GM10248 (cell line): ENCODE measurements at regions not wholly inside any gene's neighbourhood (a gene's known extent, or its start where the extent isn't known, plus 50 kb on each side); places are given as distances from the start of the nearest gene placed in this dataset.

Experiments
- CTCF ChIA-PET: fragments of 300-600 bp; sonication (Branson Sonifier 250); formaldehyde crosslinking; extraction: SDS; loops from one replicate; lab custom pipeline; 2021; ENCODE audit warnings: antibody characterized with exemption; lab: Yijun Ruan, JAX
- POLR2A ChIA-PET: fragments of 350-650 bp; sonication (Branson Sonifier 250); formaldehyde crosslinking; extraction: SDS; loops from one replicate; lab custom pipeline; 2020; ENCODE audit warnings: antibody characterized with exemption; lab: Yijun Ruan, JAX
- DNase-seq: peaks from one replicate; pipeline ENCODE4 v3.0.0; 2012; ENCODE audit errors: extremely low spot score
- TF ChIP-seq, protein P1 (sequence below): IDR thresholded peaks from 2 replicates; pipeline ENCODE4 v1.5.1; 2012; ENCODE audit warnings: mild to moderate bottlenecking, low read depth; ENCODE audit errors: extremely low read depth, missing control alignments, control extremely low read depth

DNA sequence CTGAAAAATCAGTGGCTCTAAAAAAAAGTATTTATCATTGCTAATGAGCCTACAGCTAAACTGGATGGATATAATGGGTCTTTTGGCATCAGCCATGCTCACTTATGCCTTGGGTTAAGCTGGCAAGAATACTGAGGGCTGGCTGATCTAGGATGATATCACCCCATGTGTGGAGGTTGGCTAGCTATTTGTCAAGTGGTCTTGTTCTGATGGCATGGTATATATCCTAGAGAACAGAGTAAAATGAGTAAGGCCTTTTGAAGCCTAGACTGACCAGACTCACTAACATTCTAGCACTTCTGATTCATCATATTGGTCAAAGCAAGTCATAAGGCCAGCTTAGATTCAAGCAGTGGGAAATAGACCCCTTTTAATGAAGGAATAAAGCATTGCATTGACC, 383.0 kb downstream of the SLITRK1 start:
- TF ChIP-seq, protein P1, sequence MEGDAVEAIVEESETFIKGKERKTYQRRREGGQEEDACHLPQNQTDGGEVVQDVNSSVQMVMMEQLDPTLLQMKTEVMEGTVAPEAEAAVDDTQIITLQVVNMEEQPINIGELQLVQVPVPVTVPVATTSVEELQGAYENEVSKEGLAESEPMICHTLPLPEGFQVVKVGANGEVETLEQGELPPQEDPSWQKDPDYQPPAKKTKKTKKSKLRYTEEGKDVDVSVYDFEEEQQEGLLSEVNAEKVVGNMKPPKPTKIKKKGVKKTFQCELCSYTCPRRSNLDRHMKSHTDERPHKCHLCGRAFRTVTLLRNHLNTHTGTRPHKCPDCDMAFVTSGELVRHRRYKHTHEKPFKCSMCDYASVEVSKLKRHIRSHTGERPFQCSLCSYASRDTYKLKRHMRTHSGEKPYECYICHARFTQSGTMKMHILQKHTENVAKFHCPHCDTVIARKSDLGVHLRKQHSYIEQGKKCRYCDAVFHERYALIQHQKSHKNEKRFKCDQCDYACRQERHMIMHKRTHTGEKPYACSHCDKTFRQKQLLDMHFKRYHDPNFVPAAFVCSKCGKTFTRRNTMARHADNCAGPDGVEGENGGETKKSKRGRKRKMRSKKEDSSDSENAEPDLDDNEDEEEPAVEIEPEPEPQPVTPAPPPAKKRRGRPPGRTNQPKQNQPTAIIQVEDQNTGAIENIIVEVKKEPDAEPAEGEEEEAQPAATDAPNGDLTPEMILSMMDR: no peak
- ChIA-PET POLR2A (no interaction called here), CTCF (no interaction called here)
- no peak for DNase-seq

DNA sequence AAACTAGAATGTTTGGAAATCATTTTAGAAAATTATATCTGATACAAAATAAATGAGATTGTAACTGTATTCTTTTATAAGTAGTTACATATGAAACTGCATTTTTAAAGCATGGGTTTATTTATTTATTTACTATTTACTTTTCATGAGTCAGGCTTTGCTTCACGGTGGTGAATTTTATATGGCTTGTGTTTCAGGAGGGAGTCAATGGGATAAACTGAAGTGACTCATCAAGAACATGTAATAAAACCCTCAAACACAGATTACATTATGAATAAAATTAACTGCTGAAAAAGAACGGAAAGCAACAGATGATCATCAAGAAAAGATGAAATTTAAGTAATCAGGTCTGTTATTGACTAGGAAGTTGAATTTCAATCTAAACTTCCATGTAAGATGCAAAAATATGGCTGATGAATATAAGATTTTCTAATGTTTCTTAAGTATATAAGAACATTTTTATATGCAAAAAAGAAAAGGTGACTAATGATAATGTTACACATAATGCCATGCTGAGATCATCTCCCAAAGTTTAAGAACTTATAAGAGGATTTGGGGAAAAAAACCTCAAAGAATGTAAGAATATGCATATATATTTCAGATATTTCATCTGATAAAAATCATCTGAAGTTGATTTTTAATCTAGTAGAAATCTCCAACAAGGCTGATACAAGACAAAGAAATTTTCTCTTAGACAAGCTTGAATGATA, 383.6 kb downstream of the SLITRK1 start:
- TF ChIP-seq, protein P1: no peak
- ChIA-PET CTCF (no interaction called here), POLR2A (no interaction called here)
- no peak for DNase-seq

DNA sequence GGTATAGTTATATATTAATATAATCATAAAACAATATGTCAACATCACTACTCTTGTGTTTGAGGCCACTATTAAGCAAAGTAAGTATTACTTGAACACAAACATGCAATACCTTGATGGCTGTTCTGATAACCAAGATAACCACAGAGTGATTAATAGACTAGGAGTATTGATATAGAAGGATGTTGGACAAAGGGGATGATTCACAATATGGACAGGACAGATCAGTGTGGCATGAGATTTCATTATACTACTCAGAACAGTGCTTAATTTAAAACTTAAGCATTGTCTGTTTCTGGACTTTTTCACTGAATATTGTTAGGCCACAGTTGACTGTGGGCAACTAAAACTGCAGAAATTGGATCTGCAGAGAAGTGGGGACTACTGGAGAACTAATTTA, 384.2 kb downstream of the SLITRK1 start:
- DNase-seq: no peak
- POLR2A ChIA-PET: no interaction called here
- TF ChIP-seq, protein P1: no peak
- CTCF ChIA-PET: no interaction called here

DNA sequence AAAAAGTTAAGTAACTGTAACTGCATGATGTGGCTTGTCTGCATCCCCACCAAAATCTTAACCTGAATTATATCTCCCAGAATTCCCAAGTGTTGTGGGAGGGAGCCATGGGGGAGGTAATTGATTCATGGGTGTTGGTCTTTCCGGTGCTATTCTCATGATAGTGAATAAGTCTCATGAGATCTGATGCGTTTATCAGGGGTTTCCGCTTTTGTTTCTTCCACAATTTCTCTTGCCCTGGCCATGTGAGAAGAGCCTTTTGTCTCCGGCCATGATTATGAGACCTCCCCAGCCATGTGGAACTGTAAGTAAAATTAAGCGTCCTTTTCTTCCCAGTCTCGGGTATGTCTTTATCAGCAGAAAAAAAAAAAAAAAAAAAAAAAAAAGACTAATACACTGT, 385.8 kb downstream of the SLITRK1 start:
- ChIA-PET CTCF (no interaction called here), POLR2A (no interaction called here)
- TF ChIP-seq, protein P1: no peak

DNA sequence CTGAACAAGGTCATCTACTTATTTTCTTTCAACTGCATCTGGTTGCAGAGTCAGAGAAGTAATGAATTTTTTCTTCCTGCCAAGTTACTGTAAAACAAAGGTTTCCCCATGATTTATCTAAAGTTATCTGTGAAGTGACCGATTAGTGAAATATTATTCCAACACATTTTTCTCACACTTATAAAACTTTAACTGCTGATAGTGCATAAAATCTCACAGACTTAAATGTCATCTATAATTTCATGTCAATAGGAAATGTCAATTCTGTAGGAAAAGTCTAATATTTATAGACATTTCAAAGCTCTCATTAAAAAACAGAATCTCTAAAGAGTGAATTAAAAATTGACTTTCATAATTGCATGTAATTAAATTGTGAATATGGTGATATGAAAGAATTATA, 397.2 kb downstream of the SLITRK1 start:
- ChIA-PET POLR2A (no interaction called here), CTCF (no interaction called here)
- no peak for DNase-seq
- TF ChIP-seq, protein P1: no peak

More for the DNA sequence above, 385.8 kb downstream of the SLITRK1 start:
- DNase-seq: no peak

DNA sequence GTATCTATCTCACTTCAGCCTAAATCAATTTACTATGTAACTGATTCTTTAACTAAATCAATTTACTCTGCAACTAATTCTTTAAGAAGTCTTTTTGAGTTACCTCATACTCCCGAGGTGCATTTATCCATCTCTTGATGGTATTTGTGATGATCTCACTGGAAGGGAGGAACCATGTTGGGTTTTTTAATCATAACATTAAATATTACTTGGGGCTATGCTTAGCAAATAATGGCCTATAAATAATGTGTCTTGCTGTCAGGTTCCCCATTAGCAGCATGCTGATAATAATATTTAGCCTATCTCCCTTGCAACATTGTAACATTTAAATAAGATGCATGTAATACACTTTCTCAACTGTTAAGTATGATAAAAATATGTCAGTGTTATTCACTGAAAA, 411.3 kb downstream of the SLITRK1 start:
- TF ChIP-seq, protein P1: no peak
- no peak for DNase-seq
- ChIA-PET CTCF (no interaction called here), POLR2A (no interaction called here)
